HG02678 (cell line): ENCODE measurements at regions not wholly inside any gene's neighbourhood (a gene's known extent, or its start where the extent isn't known, plus 50 kb on each side); places are given as distances from the start of the nearest gene placed in this dataset.

ENCODE experiments used
- ATAC-seq: cut with Tn5 transposase; IDR thresholded peaks from one replicate; pipeline ENCODE4 v1.9.1; 2021; ENCODE audit warnings: mild to moderate bottlenecking, moderate library complexity; ENCODE audit not compliant: unreplicated experiment

GRCh38 chr7:84336766-84337165 lies 142.2 kb upstream of the SEMA3A start:
- ATAC-seq, result no peak

- ATAC-seq, result peak; percentile 91
These were observed 141.7 kb upstream of the SEMA3A start for GRCh38 chr7:84336303-84336702.

DNA sequence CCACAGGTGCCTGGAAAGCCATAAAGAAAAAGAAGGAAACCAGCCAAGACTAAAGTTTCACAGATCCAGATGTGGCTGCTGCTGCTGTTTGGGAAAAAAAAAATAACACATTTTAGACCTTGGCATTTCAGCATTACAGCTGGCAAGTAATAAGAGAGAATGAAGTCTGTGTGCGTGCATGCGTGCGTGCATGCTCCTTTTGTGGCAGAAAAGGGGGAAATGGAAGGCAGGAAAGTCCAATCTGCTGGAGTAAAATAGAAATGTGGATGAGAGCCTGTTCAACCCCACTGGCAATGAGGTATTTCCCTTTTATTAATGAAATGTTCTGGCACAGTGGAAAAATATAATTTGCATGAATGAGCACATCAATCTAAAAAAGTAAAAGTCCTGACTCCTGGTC lies 137.0 kb upstream of the SEMA3A start:
- ATAC-seq, result no peak

DNA sequence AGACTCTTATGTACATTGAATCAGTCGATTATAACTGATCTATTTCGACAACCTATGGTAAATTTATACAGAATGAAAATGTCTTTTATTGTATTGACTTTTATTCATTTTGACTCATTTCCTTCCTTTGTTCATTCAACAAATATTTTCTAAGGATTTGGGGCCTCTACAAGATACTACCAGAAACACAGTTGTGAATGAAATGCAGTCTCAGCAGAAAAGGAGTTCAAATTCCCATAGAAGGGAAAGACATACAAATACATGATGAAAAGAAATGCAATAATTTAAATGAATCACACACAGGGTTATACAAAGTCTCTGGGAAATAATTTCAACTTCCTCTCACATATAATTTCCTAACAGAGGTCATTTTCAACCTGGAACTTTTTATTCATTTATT lies 134.0 kb upstream of the SEMA3A start:
- no peak for ATAC-seq

- no peak for ATAC-seq
These were observed 129.6 kb upstream of the SEMA3A start for GRCh38 chr7:84324136-84324630.

DNA sequence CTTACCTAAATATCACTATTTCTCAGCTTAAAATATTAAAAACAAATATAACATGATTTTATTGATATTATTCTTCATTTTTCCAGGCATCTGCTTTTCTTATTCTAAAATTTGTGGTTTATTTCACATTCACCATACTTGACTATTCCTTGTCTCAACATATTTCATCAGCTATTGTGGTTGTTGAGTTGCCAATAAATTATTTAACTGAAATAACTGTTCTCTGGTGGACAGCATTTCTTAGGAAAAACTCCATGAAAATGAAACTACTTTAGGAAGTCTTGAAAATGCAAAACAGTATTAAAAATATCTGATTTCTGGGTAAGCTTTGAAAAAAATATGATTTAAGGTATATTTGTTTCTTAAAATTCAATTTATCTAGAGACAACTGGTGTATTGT lies 122.9 kb upstream of the SEMA3A start:
- ATAC-seq, result no peak

DNA sequence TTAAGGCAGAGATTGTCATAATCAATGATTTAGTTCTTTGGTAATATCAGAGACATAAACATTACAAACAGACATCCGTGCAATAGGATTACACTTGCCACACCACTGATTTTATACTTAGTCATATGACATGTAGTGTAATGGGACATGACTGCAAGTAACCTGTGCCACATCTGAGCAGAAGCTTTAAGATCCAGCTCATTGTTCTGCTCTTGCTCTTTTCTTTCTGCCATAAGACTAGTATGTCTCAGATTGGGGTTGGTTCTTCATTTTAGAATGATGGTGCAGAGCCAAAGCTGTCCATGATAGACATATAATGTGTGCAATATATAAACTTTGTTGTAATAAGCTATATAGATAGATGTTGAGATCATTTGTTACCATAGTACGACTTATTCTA lies 119.7 kb upstream of the SEMA3A start:
- ATAC-seq, result no peak

GRCh38 chr7:84304407-84304806 lies 109.8 kb upstream of the SEMA3A start:
- ATAC-seq, result no peak

DNA sequence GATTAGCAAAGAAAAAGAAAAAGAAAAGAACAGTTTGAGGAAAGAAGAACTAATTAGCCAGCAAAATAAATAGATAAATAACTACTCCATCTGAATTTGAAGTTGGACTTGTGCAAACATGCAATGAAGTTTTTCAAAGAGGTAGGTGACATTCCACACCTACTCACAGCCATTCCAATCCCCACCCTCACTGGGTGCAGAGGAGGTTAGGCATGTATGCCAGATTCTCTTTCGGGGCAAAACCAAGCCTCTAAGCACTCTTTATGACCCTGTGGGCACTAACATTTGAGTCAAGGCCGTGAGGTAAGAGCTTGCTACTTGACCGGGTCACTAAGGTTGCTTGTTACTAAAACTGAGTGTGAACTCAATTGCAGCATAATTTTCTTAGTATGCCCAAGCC lies 108.4 kb upstream of the SEMA3A start:
- ATAC-seq, result no peak

DNA sequence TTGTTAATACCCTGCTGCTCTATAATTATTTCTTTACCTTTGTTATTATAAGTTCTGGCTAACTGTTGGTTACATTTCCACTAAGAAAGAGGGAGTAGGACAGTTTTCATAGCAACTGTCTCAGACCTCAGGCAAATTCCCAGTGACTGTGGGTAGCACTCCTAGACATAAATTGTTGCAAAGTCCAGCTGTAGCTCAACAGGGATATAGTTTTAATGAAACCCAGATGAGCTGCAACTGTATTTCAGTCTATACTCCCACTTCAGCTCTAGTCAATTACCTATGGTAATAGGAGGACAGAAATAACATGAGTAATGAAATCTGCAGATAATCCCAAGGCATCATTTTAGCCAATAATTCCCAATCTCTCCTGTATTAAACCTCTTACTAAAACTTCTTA lies 103.0 kb upstream of the SEMA3A start:
- ATAC-seq, result no peak

GRCh38 chr7:84294847-84295455 lies 100.4 kb upstream of the SEMA3A start:
- no peak for ATAC-seq

DNA sequence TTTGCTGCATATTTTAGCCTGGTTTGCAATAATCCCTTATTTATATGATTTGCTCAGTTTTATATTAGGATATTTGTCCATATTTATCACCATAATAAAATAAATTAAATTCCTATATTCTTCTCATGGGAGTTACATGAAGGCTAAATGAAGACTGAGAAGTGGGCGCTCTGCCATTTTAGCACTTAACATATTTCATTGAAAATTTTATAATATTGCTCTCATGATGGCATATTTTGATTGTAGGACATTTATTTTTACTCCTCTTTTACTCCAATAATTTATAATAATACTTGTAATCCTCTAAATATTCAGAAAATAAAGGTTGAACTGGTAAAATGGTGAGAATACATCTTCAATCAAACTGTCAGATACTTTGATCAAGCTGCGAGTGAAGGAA lies 99.8 kb upstream of the SEMA3A start:
- no peak for ATAC-seq

- ATAC-seq, result no peak
These were observed 97.2 kb upstream of the SEMA3A start for GRCh38 chr7:84291756-84292155.

DNA sequence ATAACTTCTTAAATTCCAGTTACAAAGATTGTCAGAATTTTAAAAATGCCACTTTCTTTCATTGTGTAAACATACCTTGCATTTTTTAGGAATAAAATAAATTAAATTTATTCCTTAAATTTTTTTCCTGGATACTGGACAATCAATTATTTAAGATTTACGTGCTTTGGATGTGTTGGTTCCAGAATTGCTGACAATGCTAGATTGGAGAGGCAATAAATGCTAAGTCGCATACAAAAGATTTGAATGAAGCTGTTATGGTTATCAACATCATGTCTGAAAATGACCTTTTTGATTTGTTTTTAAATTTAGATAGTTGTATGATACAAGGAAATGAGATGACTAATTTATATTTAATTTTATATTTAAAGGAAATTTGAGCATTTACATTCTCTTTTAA lies 89.2 kb upstream of the SEMA3A start:
- no peak for ATAC-seq

DNA sequence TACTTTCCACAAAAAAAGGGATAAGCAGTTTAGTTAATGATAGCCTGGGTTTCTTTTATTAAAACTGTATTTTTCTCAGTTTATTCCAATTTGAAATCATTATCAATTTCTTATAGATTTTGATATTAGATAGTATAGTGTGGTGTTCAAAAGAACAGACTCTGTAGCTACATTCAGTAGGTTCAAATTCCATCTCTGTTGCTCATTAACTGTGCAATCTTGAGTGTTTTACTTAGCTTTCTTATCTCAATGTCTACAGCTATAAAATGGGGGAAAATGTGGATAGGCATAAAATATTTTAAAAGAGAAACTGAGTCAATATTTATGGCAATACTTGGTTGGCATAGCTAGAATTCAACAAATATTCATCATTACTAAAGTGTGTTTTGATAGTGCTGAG lies 86.9 kb upstream of the SEMA3A start:
- no peak for ATAC-seq

DNA sequence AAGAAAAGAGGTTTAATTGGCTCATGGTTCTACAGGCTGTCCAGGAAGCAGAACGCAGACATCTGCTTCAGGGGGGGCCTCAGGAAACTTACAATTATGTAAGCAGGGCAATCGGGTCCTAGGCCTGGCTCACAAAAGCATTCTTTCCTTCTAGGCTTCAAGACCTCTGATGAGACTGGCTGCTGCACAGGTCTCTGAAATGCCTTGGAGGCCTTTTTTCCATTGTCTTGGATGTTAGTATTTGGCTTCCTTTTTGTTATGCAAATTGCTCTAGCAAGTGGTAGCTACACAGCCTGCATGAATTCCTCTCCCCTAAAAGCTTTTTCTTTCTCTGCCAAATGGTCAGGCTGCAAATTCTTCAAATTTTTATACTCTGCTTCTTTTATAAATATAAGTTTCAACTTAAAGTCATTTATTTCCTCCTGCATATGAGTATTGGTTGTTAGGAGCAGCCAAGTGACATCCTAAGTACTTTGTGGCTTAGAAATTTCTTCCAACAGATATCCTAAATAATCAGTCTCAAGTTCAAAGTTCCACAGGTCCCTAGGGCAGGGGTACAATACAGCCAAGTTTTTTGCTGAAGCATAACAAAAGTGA lies 83.1 kb upstream of the SEMA3A start:
- ATAC-seq, result no peak

DNA sequence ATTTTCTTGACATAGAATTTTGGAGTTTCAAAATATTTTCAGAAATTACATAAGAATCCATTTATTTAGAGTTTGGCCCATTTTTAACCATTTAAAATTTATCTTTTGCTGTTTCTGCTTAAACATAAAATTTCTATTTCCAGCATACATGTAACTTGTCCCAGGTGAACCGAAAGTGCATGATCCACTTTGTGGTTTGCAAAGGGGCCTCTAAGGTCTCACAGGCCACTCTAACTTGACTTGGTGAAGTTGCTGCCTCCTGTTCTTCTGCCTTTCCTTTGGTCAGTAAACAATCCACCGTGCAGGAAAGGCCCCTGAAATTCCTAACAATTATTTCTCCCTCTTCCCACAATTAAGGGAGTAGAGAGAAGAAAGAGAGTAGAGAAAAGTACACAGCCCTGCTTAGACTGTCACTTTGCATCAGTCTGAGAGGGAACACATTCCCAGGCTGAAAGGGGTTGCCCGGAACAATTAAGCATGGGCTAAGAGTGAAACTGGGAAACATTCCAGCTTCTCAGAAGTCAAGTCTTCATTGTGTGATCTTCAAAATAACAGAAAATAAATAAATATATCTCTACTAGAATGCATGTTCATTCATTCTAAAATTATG lies 79.5 kb upstream of the SEMA3A start:
- ATAC-seq, result no peak

DNA sequence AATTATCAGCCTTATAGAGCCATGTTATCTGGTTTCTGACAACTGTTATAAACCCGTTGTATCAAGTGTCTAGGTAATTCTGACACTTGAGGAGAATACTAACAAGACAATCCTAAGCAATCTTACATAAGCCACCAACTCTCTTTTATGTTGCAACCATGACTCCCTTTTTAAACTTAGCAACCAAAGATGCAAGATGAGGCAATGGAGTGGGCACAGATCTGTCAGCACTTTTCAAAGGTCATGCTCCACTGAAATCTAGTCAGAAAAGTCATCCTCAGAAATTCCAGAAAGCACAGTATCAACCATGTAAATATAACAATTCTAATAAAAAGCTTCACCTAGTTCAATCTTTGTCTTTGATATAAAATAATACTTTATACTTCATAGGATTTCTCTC lies 77.0 kb upstream of the SEMA3A start:
- ATAC-seq, result no peak

DNA sequence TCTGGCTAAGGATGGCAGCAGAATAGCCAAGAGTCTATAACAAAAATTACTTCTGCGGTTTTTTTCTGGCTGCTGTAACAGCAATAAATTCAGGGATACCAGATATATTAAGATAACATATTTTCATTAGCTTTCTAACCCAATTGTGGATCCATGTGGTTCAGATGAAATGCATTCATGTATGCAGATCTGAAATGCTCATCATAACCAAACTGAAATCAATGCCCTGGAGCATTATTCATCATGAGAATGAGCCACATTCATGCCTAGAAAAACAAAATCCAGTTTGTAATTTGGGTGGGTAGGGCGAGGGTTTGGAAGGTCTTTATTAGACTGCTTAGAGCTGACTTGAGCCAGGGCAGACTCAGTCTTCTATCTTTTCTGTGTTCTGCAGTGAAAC lies 69.8 kb upstream of the SEMA3A start:
- no peak for ATAC-seq

GRCh38 chr7:84263106-84263505 lies 68.5 kb upstream of the SEMA3A start:
- ATAC-seq, result no peak

DNA sequence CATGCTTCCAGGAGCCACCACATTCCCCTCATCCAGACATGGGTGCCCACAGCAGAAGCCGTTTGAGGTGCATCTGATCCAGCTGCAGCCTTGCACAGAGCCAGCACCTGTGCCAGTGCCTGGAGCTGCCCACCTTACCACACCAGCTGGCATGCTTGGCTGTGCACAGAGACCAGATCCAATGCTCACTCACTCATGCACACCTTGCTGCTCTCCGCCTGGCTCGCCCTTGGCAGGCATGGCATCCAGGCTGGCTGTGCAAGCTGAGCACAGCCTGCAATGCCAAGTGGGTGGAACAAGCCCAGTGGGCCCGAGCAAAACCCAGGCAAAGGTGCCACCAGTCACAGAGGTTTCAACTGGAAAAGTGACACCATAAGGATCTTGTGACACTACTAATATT lies 66.9 kb upstream of the SEMA3A start:
- no peak for ATAC-seq

DNA sequence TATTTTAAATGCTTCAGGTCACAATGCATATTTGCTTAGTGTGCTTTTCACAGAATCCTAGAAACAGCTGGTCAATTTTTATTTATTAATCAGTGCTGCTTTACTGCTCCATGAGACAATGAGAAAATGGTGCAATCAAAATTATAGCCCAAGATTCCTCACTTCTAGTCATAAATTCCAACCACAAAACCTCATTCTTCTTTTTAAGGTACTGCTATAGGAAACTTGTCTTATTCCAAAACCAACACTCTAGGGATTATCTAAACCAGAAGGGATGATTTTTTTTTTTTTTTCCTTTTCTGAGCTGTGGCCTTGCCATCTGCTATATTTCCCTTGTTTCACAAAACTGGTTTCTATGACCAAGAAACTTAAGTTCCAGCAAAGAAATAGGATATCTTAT lies 64.0 kb upstream of the SEMA3A start:
- ATAC-seq, result no peak

DNA sequence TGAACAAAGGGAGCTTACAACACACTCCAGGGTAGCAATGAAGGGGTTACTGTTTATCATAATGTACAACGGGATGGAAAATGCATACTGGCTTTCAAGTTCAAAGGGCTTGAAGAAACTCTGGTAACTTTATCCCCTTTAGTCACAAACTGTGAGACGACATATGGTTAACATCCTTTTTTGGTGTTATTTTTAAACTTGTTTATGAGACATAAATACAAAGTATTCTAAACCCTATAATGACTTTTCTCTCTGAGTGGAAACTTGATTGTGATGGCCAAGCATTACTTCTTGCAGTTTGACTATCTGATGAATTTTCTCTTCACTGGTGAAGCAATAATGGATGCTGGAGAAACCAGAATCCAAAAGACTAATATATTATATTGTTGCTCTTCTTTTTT lies 62.0 kb upstream of the SEMA3A start:
- ATAC-seq, result no peak
